ENCODE measurements at regions not wholly inside any gene's neighbourhood (a gene's known extent, or its start where the extent isn't known, plus 50 kb on each side); places are given as distances from the start of the nearest gene placed in this dataset.

DNA sequence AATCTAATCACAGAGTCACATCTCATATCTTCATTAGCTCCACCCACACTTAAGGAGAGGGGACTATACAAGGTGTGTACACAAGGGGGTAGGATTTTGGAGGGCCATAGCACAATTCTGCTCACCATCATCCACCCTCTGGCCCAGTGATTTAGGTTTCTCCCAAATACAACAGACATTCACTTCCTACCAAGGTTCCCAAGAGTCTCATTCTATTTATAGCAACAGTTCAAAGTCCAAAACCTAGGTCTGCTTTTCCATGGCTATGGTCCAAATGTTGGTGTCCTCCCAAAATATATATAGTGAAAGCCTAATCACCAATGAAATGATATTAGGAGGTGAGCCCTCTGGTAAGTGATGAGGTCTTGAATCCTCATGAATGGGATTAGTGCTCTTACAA is 353.2 kb upstream of the PLD5 start:
- TF ChIP-seq EZH2 (IDR thresholded peaks at IDR 0.05), result no peak
- no peak for TF ChIP-seq EZH2phosphoT487 (IDR thresholded peaks at IDR 0.05)
- TF ChIP-seq, protein P1, sequence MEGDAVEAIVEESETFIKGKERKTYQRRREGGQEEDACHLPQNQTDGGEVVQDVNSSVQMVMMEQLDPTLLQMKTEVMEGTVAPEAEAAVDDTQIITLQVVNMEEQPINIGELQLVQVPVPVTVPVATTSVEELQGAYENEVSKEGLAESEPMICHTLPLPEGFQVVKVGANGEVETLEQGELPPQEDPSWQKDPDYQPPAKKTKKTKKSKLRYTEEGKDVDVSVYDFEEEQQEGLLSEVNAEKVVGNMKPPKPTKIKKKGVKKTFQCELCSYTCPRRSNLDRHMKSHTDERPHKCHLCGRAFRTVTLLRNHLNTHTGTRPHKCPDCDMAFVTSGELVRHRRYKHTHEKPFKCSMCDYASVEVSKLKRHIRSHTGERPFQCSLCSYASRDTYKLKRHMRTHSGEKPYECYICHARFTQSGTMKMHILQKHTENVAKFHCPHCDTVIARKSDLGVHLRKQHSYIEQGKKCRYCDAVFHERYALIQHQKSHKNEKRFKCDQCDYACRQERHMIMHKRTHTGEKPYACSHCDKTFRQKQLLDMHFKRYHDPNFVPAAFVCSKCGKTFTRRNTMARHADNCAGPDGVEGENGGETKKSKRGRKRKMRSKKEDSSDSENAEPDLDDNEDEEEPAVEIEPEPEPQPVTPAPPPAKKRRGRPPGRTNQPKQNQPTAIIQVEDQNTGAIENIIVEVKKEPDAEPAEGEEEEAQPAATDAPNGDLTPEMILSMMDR (IDR thresholded peaks at IDR 0.05), result no peak
